Epithelial cell of proximal tubule (primary cell): ENCODE measurements at regions not wholly inside any gene's neighbourhood (a gene's known extent, or its start where the extent isn't known, plus 50 kb on each side); places are given as distances from the start of the nearest gene placed in this dataset.

Source experiments
- DNase-seq: peaks from one replicate; pipeline ENCODE4 v3.0.0-alpha.2; 2011; ENCODE audit warnings: low read depth
- H3K4me3 ChIP-seq: 2 replicates; pipeline ENCODE4 v1.5.1; 2011; ENCODE audit warnings: low read depth, mild to moderate bottlenecking, low read length
- CTCF ChIP-seq: conservative IDR thresholded peaks from 2 replicates; pipeline ENCODE4 v1.5.1; 2012; ENCODE audit warnings: low read depth, mild to moderate bottlenecking, low read length

- no peak for DNase-seq
- no peak overlapping the region for H3K4me3 ChIP-seq
- no peak for TF ChIP-seq CTCF
These were observed 109.6 kb upstream of the CARMIL1 start for GRCh38 chr6:25169553-25169952.

GRCh38 chr6:25169961-25170360 is 109.2 kb upstream of the CARMIL1 start:
- DNase-seq = no peak
- TF ChIP-seq CTCF = no peak
- no peak overlapping the region for H3K4me3 ChIP-seq

- H3K4me3 ChIP-seq = no peak overlapping the region
- no peak for TF ChIP-seq CTCF
- no peak for DNase-seq
These were observed 108.5 kb upstream of the CARMIL1 start for GRCh38 chr6:25170640-25171039.

- TF ChIP-seq CTCF = no peak
- no peak for DNase-seq
- no peak overlapping the region for H3K4me3 ChIP-seq
These were observed 107.9 kb upstream of the CARMIL1 start for GRCh38 chr6:25171301-25171700.

- TF ChIP-seq CTCF = no peak
- no peak overlapping the region for H3K4me3 ChIP-seq
- no peak for DNase-seq
These were observed 106.4 kb upstream of the CARMIL1 start for GRCh38 chr6:25172819-25173218.

- DNase-seq = no peak
- no peak overlapping the region for H3K4me3 ChIP-seq
- no peak for TF ChIP-seq CTCF
These were observed 105.9 kb upstream of the CARMIL1 start for GRCh38 chr6:25173246-25173645.

- no peak for TF ChIP-seq CTCF
- no peak overlapping the region for H3K4me3 ChIP-seq
- peak; percentile 66 for DNase-seq
These were observed 105.2 kb upstream of the CARMIL1 start for GRCh38 chr6:25173951-25174474.
